Gastroesophageal sphincter (tissue), 4 donors: ENCODE measurements at regions not wholly inside any gene's neighbourhood (a gene's known extent, or its start where the extent isn't known, plus 50 kb on each side); places are given as distances from the start of the nearest gene placed in this dataset.

Source experiments
- ATAC-seq: fragments of 150-250 bp; one replicate; pipeline ENCODE4 v1.9.1; 2016; ENCODE audit warnings: mild to moderate bottlenecking, moderate library complexity
- H3K27ac ChIP-seq, 4 donors: fragments of 200-600 bp; sonication (generic) in 3 of 4; 1 replicate in 3 of 4; 2 replicates in 1 of 4; pipeline ENCODE4 v1.5.1; 2016 to 2019
- H3K27me3 ChIP-seq: fragments of 200-600 bp; sonication (generic); one replicate; pipeline ENCODE4 v1.5.1; 2019
- H3K36me3 ChIP-seq, 2 donors: fragments of 200-600 bp; sonication (generic); one replicate each; pipeline ENCODE4 v1.5.1; 2019; ENCODE audit warnings: control low read depth in 1 of 2
- H3K4me1 ChIP-seq, 3 donors: fragments of 200-600 bp; sonication (generic); 1 replicate in 2 of 3; 2 replicates in 1 of 3; pipeline ENCODE4 v1.5.1; 2016 to 2019; ENCODE audit warnings: control low read depth in 2 of 3
- H3K4me3 ChIP-seq, 2 donors: fragments of 200-600 bp; sonication (generic); one replicate each; pipeline ENCODE4 v1.5.1; 2019; ENCODE audit warnings: mild to moderate bottlenecking in 1 of 2, moderate library complexity in 1 of 2
- H3K9me3 ChIP-seq, 3 donors: fragments of 200-600 bp; sonication (generic); one replicate each; pipeline ENCODE4 v1.5.1; 2017 to 2019; ENCODE audit warnings: control low read depth in 2 of 3
- EP300 ChIP-seq: sonication (generic); formaldehyde crosslinking; IDR thresholded peaks from one replicate; pipeline ENCODE4 v1.6.1; 2017; ENCODE audit warnings: antibody characterized with exemption, mild to moderate bottlenecking
- POLR2A ChIP-seq, 2 donors: fragments of 450-650 bp; IDR thresholded peaks; one replicate each; pipeline ENCODE4 v1.6.1; 2017; ENCODE audit warnings: antibody characterized with exemption in 2 of 2, mild to moderate bottlenecking in 2 of 2, moderate library complexity in 1 of 2
- POLR2AphosphoS5 ChIP-seq: sonication (generic); formaldehyde crosslinking; IDR thresholded peaks from one replicate; pipeline ENCODE4 v1.6.1; 2017; ENCODE audit warnings: antibody characterized with exemption
- WGBS, 2 donors: methylation state at CpG; one replicate each; pipeline ENCODE4 v1.1.5; 2018; ENCODE audit warnings: low coverage in 1 of 2; 5-methylcytosine and 5-hydroxymethylcytosine counted together
- TF ChIP-seq, protein P1 (sequence below), 4 experiments: fragments of 200-600 bp in 2 of 4; fragments of 450-650 bp in 2 of 4; sonication (generic) in 1 of 4; IDR thresholded peaks; one replicate each; pipeline ENCODE4 v1.5.1; 2017 to 2019; ENCODE audit warnings: antibody characterized with exemption in 4 of 4, mild to moderate bottlenecking in 2 of 4, moderate library complexity in 2 of 4

DNA sequence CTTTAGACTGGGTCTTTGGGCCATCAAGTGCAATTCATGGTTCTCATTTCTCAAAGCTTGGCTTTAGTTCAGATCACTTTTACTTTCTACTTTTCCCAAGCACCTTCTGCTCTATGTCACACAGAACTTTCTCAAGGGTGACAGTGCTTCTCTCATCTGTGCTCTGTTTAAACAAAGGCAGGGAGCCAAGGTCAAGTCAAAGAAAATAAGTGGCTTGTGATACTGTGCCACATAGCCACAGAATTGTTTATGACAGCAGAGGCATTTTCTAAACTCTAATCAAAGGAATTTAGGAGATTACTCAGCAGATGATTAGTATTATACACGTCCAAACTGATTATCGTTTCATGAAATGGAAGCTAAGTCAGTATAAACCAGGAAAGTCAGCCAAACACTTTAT, 348.0 kb downstream of the HDGFL1 start:
- TF ChIP-seq POLR2AphosphoS5 (peak; percentile 44), POLR2A (IDR thresholded peaks at IDR 0.05) (no peak)
- TF ChIP-seq, protein P1, sequence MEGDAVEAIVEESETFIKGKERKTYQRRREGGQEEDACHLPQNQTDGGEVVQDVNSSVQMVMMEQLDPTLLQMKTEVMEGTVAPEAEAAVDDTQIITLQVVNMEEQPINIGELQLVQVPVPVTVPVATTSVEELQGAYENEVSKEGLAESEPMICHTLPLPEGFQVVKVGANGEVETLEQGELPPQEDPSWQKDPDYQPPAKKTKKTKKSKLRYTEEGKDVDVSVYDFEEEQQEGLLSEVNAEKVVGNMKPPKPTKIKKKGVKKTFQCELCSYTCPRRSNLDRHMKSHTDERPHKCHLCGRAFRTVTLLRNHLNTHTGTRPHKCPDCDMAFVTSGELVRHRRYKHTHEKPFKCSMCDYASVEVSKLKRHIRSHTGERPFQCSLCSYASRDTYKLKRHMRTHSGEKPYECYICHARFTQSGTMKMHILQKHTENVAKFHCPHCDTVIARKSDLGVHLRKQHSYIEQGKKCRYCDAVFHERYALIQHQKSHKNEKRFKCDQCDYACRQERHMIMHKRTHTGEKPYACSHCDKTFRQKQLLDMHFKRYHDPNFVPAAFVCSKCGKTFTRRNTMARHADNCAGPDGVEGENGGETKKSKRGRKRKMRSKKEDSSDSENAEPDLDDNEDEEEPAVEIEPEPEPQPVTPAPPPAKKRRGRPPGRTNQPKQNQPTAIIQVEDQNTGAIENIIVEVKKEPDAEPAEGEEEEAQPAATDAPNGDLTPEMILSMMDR (IDR thresholded peaks at IDR 0.05), result no peak
- Histone ChIP-seq H3K36me3 (no peaks in the 10 kb centered on the region), H3K27ac (no peak overlapping the region), H3K4me3 (no peak overlapping the region), H3K27me3 (no peaks in the 10 kb centered on the region), H3K4me1 (peaks cover 0 to 28% (median 0%) of the 10 kb centered on the region in 3 donors), H3K9me3 (no peaks in the 10 kb centered on the region)
- ATAC-seq, result no peak
- WGBS, 2 donors, result 4 to 20% methylated on average over 2 of the region's 2 CpGs

DNA sequence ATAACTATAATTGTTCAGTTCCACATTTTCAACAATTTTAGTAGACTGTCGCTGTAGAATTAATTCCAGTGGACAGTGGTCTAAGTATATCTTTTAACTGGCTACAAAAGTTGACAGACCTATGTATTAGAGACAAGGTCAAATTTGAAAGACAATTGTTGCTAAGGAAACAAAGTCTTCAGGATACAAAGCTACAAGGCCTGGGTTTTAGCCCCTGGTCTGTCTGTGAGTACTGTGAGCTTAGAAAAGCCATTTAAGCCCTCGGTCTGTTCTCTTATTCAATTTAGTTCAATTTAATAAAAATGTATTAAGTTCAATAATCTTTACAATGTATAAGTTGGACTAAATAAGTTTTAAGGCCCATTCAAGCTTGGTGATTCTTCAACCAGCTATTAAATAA, 352.5 kb downstream of the HDGFL1 start:
- no peak overlapping the region for H3K4me3 ChIP-seq
- 94 to 95% methylated on average over 2 of the region's 2 CpGs for WGBS, 2 donors
- H3K27ac ChIP-seq, result no peak overlapping the region

DNA sequence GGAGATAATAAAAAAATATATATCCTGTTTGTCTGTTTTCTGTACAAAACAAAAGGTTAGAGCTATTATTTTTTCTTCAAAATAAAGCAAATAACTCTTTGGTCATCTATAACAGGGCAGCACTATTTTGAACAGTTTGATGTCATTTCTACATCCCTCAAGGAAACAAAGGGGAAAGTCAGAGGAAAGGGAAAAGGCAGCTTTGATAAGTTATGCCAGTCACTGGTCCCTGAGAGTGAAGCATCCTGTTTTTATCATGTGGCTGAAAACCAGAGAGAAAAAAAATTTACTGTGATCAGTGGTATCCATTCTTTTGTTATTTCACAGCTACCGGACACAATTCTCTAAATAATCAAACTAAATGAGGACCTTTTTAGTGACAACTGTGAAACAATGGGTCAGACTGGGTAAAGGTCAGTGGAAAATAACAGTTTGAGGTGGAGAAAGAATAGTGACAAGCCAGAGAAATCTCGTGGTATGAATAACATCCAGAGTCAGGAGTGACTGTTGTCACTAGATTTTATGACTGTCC, 356.0 kb downstream of the HDGFL1 start:
- Histone ChIP-seq H3K9me3 (no peaks in the 10 kb centered on the region), H3K4me3 (no peak overlapping the region), H3K27ac (no peak overlapping the region), H3K27me3 (no peaks in the 10 kb centered on the region), H3K4me1 (peaks cover 0 to 26% (median 4%) of the 10 kb centered on the region in 3 donors), H3K36me3 (no peaks in the 10 kb centered on the region)
- WGBS, 2 donors, result 42 to 69% methylated on average over 2 of the region's 2 CpGs
- ATAC-seq, result no peak
- no peak for TF ChIP-seq POLR2AphosphoS5
- TF ChIP-seq, protein P1 (IDR thresholded peaks at IDR 0.05), result no peak
- no peak for TF ChIP-seq POLR2A (IDR thresholded peaks at IDR 0.05)
- no peak for TF ChIP-seq EP300

More for the DNA sequence above, 352.5 kb downstream of the HDGFL1 start:
- H3K9me3 ChIP-seq, result no peaks in the 10 kb centered on the region
- ATAC-seq, result no peak
- no peaks in the 10 kb centered on the region for H3K36me3 ChIP-seq
- TF ChIP-seq, protein P1 (IDR thresholded peaks at IDR 0.05), result no peak
- TF ChIP-seq POLR2A (IDR thresholded peaks at IDR 0.05), result no peak
- TF ChIP-seq EP300, result no peak
- no peak for TF ChIP-seq POLR2AphosphoS5
- peaks cover 0 to 26% (median 4%) of the 10 kb centered on the region in 3 donors for H3K4me1 ChIP-seq
- H3K27me3 ChIP-seq, result no peaks in the 10 kb centered on the region

DNA sequence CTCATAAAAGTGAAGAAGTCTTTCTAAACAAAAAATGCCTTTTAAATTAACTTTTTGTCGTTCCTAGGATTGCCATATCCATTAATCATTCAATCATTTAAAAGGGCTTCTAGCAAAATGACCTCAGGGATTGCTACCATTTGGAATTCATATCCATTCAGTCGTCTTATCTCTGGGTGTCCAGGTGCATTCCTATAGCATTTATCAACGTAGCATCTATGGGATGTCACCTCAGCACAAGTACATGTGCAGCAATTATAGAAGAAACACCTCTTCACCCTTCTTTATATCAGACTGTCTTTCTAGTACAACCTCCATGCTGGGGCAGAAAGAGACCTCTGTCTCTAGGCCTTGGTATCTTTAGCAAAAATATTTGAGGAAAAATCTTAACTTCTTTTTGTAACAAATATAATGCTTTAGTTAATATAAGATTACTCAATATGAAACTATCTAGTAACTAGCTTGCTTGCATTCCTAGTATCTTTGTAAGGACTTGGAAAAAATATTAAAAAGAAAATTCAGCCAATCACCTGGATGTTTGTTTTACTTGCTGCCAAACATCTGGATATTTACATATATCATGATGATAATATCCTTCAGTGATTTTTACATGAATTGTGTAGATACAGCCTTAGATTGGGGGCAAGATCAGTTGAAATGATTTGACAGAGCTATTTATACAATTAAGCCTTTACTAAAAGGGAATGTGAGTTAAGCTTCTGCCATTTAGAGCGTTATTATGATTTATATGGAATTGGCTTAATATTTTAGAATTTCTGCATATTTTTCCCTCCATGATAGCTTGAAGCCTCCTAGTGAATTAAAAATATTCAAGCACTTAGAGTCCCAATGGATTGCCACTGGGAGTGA, 356.8 kb downstream of the HDGFL1 start:
- Histone ChIP-seq H3K36me3 (no peaks in the 10 kb centered on the region), H3K9me3 (no peaks in the 10 kb centered on the region), H3K4me1 (peaks cover 0 to 26% (median 4%) of the 10 kb centered on the region in 3 donors), H3K27me3 (no peaks in the 10 kb centered on the region), H3K27ac (no peak overlapping the region), H3K4me3 (no peak overlapping the region)
- TF ChIP-seq, protein P1 (IDR thresholded peaks at IDR 0.05), result no peak
- TF ChIP-seq POLR2A (IDR thresholded peaks at IDR 0.05) (no peak), POLR2AphosphoS5 (no peak), EP300 (no peak)
- ATAC-seq, result no peak
- WGBS, 2 donors, result 60 to 81% methylated on average over 4 of the region's 4 CpGs
